ENCODE measurements at regions not wholly inside any gene's neighbourhood (a gene's known extent, or its start where the extent isn't known, plus 50 kb on each side); places are given as distances from the start of the nearest gene placed in this dataset.

- TF ChIP-seq CTCF (IDR thresholded peaks at IDR 0.05) (no peak), POLR2AphosphoS5 (IDR thresholded peaks at IDR 0.05; ENCODE audit: low read depth, low read length) (no peak), REST (IDR thresholded peaks at IDR 0.05; ENCODE audit: insufficient read depth in 1 of 2, low read depth in 2 of 2, low read length in 1 of 2) (no peak), TCF7L2 (IDR thresholded peaks at IDR 0.05; ENCODE audit: low read depth, low read length) (no peak), SIN3A (IDR thresholded peaks at IDR 0.05; ENCODE audit: borderline replicate concordance, insufficient read depth, low read depth, low read length) (no peak)
Measured at GRCh38 chr1:4369335-4369734, 285.1 kb upstream of the AJAP1 start.

All from Panc1 (cell line).